SK-N-SH (cell line): ENCODE measurements at regions not wholly inside any gene's neighbourhood (a gene's known extent, or its start where the extent isn't known, plus 50 kb on each side); places are given as distances from the start of the nearest gene placed in this dataset.

ENCODE experiments used
- CTCF ChIA-PET: fragments of 300-600, 350-600 bp; formaldehyde crosslinking; extraction: SDS; loops from one replicate; lab custom pipeline; 2021; lab: Yijun Ruan, JAX
- POLR2A ChIA-PET: fragments of 350-600 bp; sonication (Branson Sonifier 250); formaldehyde crosslinking; extraction: SDS; loops from one replicate; lab custom pipeline; 2020; ENCODE audit warnings: antibody characterized with exemption, inconsistent platforms; lab: Yijun Ruan, JAX
- DNase-seq: peaks from one replicate; pipeline ENCODE4 v3.0.0; 2012
- H2AFZ ChIP-seq: fragments of 200-600 bp; sonication (generic); 2 replicates; pipeline ENCODE4 v1.8.1; 2016; ENCODE audit warnings: antibody characterized with exemption, mild to moderate bottlenecking, low read depth
- H3F3A ChIP-seq: fragments of 200-600 bp; sonication (generic); replicated peaks from 2 replicates; pipeline ENCODE3; 2016; ENCODE audit warnings: antibody characterized with exemption, mild to moderate bottlenecking; ENCODE audit not compliant: insufficient read depth
- H3K27ac ChIP-seq, 2 experiments: fragments of 200-500 bp in 1 of 2; fragments of 200-600 bp in 1 of 2; sonication (Bioruptor generic) in 1 of 2; sonication (generic), shearing (Covaris generic) in 1 of 2; 2 replicates each; pipeline versions ENCODE4 v1.5.1 to v1.6.1; 2014 to 2016; ENCODE audit warnings: low read depth in 2 of 2, inconsistent platforms in 1 of 2, low read length in 1 of 2, mild to moderate bottlenecking in 1 of 2, mixed read lengths in 1 of 2
- H3K27me3 ChIP-seq: fragments of 200-600 bp; sonication (generic), shearing (Covaris generic); 2 replicates; pipeline ENCODE4 v1.6.1; 2016; ENCODE audit warnings: mixed run types; ENCODE audit not compliant: insufficient read depth
- H3K36me3 ChIP-seq, 2 experiments: fragments of 200-500 bp in 1 of 2; fragments of 200-600 bp in 1 of 2; sonication (Bioruptor generic) in 1 of 2; sonication (generic) in 1 of 2; replicated peaks in 1 of 2; 2 replicates each; pipeline versions ENCODE3 to v1.5.1; 2014 to 2016; ENCODE audit warnings: low read length in 1 of 2, mild to moderate bottlenecking in 1 of 2; ENCODE audit not compliant: insufficient read depth in 2 of 2, control insufficient read depth in 1 of 2
- H3K4me1 ChIP-seq, 2 experiments: fragments of 200-500 bp in 1 of 2; fragments of 200-600 bp in 1 of 2; sonication (Bioruptor generic) in 1 of 2; sonication (generic), shearing (Covaris generic) in 1 of 2; 2 replicates each; pipeline versions ENCODE4 v1.5.1 to v1.6.1; 2014 to 2016; ENCODE audit warnings: low read depth in 1 of 2, low read length in 1 of 2, mixed run types in 1 of 2; ENCODE audit not compliant: insufficient read depth in 2 of 2, control insufficient read depth in 1 of 2
- H3K4me2 ChIP-seq: fragments of 200-600 bp; sonication (generic), shearing (Covaris generic); 2 replicates; pipeline ENCODE4 v1.6.1; 2017; ENCODE audit warnings: mixed run types
- H3K4me3 ChIP-seq, 2 experiments: fragments of 200-500 bp in 1 of 2; fragments of 200-600 bp in 1 of 2; sonication (Bioruptor generic) in 1 of 2; sonication (generic), shearing (Covaris generic) in 1 of 2; 2 replicates each; pipeline versions ENCODE4 v1.5.1 to v1.8.1; 2014 to 2016; ENCODE audit warnings: low read depth in 2 of 2, inconsistent platforms in 1 of 2, low read length in 1 of 2, mild to moderate bottlenecking in 1 of 2, mixed read lengths in 1 of 2, moderate library complexity in 1 of 2
- H3K79me2 ChIP-seq: fragments of 200-600 bp; sonication (generic); 2 replicates; pipeline ENCODE4 v1.8.1; 2017; ENCODE audit warnings: mild to moderate bottlenecking; ENCODE audit not compliant: insufficient read depth
- H3K9ac ChIP-seq: fragments of 200-600 bp; sonication (generic); 2 replicates; pipeline ENCODE4 v1.6.1; 2017; ENCODE audit warnings: mixed run types
- H3K9me2 ChIP-seq: fragments of 200-600 bp; sonication (generic); 2 replicates; pipeline ENCODE4 v1.6.1; 2017; ENCODE audit warnings: mixed run types
- H3K9me3 ChIP-seq: fragments of 200-600 bp; sonication (generic); 2 replicates; pipeline ENCODE4 v1.6.1; 2017; ENCODE audit warnings: mixed run types, mild to moderate bottlenecking, moderate library complexity
- H4K20me1 ChIP-seq: fragments of 200-600 bp; sonication (generic); 2 replicates; pipeline ENCODE4 v1.6.1; 2017; ENCODE audit warnings: mild to moderate bottlenecking, mixed run types; ENCODE audit not compliant: insufficient read depth
- CHD2 ChIP-seq: fragments of 150-350 bp; IDR thresholded peaks from 2 replicates; pipeline ENCODE4 v1.6.1; 2018; ENCODE audit warnings: low read length; ENCODE audit not compliant: partially characterized antibody
- ELF1 ChIP-seq: IDR thresholded peaks from 2 replicates; pipeline ENCODE4 v1.4.0; 2012
- EP300 ChIP-seq, 2 experiments: IDR thresholded peaks; 2 replicates each; pipeline versions ENCODE4 v1.4.0 to v1.6.1; 2012; ENCODE audit warnings: borderline replicate concordance in 1 of 2, low read depth in 1 of 2, low read length in 1 of 2
- EZH2phosphoT487 ChIP-seq: fragments of 200-600 bp; sonication (generic); IDR thresholded peaks from 2 replicates; pipeline ENCODE4 v1.6.1; 2017; ENCODE audit warnings: low read depth, mixed run types, mild to moderate bottlenecking, antibody characterized with exemption, moderate library complexity, borderline replicate concordance
- FOSL2 ChIP-seq: IDR thresholded peaks from 2 replicates; pipeline ENCODE4 v1.4.0; 2012; ENCODE audit warnings: low read depth, mild to moderate bottlenecking, moderate library complexity, borderline replicate concordance
- FOXM1 ChIP-seq: IDR thresholded peaks from 2 replicates; pipeline ENCODE4 v1.4.0; 2012; ENCODE audit warnings: low read depth, mild to moderate bottlenecking
- MAX ChIP-seq: IDR thresholded peaks from 2 replicates; pipeline ENCODE4 v1.4.0; 2012; ENCODE audit warnings: low read depth
- MEF2A ChIP-seq: IDR thresholded peaks from 2 replicates; pipeline ENCODE4 v1.4.0; 2012; ENCODE audit warnings: low read depth, borderline replicate concordance
- MXI1 ChIP-seq: IDR thresholded peaks from 2 replicates; pipeline ENCODE4 v1.6.1; 2012; ENCODE audit warnings: mild to moderate bottlenecking, low read depth, low read length, improper control_type of control experiment
- NFIC ChIP-seq: IDR thresholded peaks from 2 replicates; pipeline ENCODE4 v1.4.0; 2012; ENCODE audit warnings: borderline replicate concordance
- PBX3 ChIP-seq: IDR thresholded peaks from 2 replicates; pipeline ENCODE4; 2012
- POLR2AphosphoS5 ChIP-seq: IDR thresholded peaks from 2 replicates; pipeline ENCODE4 v1.6.1; 2012; ENCODE audit warnings: low read depth, low read length
- REST ChIP-seq: IDR thresholded peaks from 2 replicates; pipeline ENCODE4 v1.6.1; 2012; ENCODE audit warnings: mild to moderate bottlenecking, low read depth, low read length, moderate library complexity
- SMC3 ChIP-seq: IDR thresholded peaks from 2 replicates; pipeline ENCODE4 v1.6.1; 2012; ENCODE audit warnings: low read depth, low read length, improper control_type of control experiment
- TEAD4 ChIP-seq: IDR thresholded peaks from 2 replicates; pipeline ENCODE4 v1.4.0; 2012; ENCODE audit warnings: mild to moderate bottlenecking, borderline replicate concordance; ENCODE audit not compliant: insufficient read depth
- USF2 ChIP-seq: fragments of 150-350 bp; IDR thresholded peaks from 2 replicates; pipeline ENCODE4 v1.6.1; 2017; ENCODE audit warnings: antibody characterized with exemption, low read length, low read depth, borderline replicate concordance

- TF ChIP-seq REST: no peak
- TF ChIP-seq NFIC: no peak
- TF ChIP-seq FOXM1: no peak
- TF ChIP-seq USF2: no peak
- no peak for TF ChIP-seq EP300 (IDR thresholded peaks at IDR 0.05; ENCODE audit: borderline replicate concordance in 1 of 2, low read depth in 1 of 2, low read length in 1 of 2)
- no peak for TF ChIP-seq EZH2phosphoT487
Observed at GRCh38 chr1:215344539-215344938, 222.6 kb upstream of the KCTD3 start (continued).

- H3K4me1 ChIP-seq: no peaks in the 10 kb centered on the region; a peak in 1 of 4 replicates
- H3F3A ChIP-seq: no peaks in the 10 kb centered on the region
- no peaks in the 10 kb centered on the region for H4K20me1 ChIP-seq
- H3K27me3 ChIP-seq: no peaks in the 10 kb centered on the region
- H3K79me2 ChIP-seq: no peaks in the 10 kb centered on the region
- no peak overlapping the region for H3K9ac ChIP-seq
- H3K4me3 ChIP-seq: no peak overlapping the region
- DNase-seq: no peak
- H3K36me3 ChIP-seq: no peaks in the 10 kb centered on the region
- no peak overlapping the region for H2AFZ ChIP-seq
- TF ChIP-seq SMC3 (no peak), FOXM1 (no peak), POLR2AphosphoS5 (no peak), MXI1 (no peak), ELF1 (no peak), FOSL2 (no peak), PBX3 (no peak), MAX (no peak), CHD2 (no peak), NFIC (no peak), TEAD4 (no peak), MEF2A (no peak)
- no peak overlapping the region for H3K4me2 ChIP-seq
- no peak overlapping the region for H3K27ac ChIP-seq
- H3K9me3 ChIP-seq: no peaks in the 10 kb centered on the region
- H3K9me2 ChIP-seq: no peaks in the 10 kb centered on the region
- CTCF ChIA-PET: interaction anchor here (0.9 kb wide), 1 partner anchor 9 kb away, joined by 3 read pairs; no protein-coding TSS in a partner anchor
- POLR2A ChIA-PET: no interaction called here
Observed at GRCh38 chr1:215345208-215345607, 221.9 kb upstream of the KCTD3 start.
